Effector memory CD8-positive, alpha-beta T cell (primary cell): ENCODE measurements at regions not wholly inside any gene's neighbourhood (a gene's known extent, or its start where the extent isn't known, plus 50 kb on each side); places are given as distances from the start of the nearest gene placed in this dataset.
"Not testable (repeated sequence)": the region's sequence is repeated elsewhere in the genome, so short reads cannot be mapped to it uniquely, and the experiment has no call there.

Experiments
- ATAC-seq: fragments of 150-1000 bp; cut with Tn5 transposase; replicated peaks from 2 replicates; pipeline ENCODE4 v1.10.0; 2021; ENCODE audit warnings: mild to moderate bottlenecking, moderate library complexity
- DNase-seq, 3 experiments: peaks; one replicate each; pipeline ENCODE4 v3.0.0; 2021
- H3K27ac Mint-ChIP-seq, 2 donors: one replicate each; pipeline ENCODE4 v1.8.0; 2022; ENCODE audit warnings: mild to moderate bottlenecking in 2 of 2, mixed read lengths in 2 of 2, moderate library complexity in 2 of 2
- H3K27me3 Mint-ChIP-seq, 2 donors: one replicate each; pipeline ENCODE4 v1.8.0; 2022; ENCODE audit warnings: mixed read lengths in 2 of 2
- H3K36me3 Mint-ChIP-seq: one replicate; pipeline ENCODE4 v1.8.0; 2022; ENCODE audit warnings: mild to moderate bottlenecking, moderate library complexity, mixed read lengths; ENCODE audit not compliant: insufficient read depth
- H3K4me1 Mint-ChIP-seq, 2 donors: one replicate each; pipeline ENCODE4 v1.8.0; 2022; ENCODE audit warnings: low read depth in 2 of 2, mixed read lengths in 2 of 2
- H3K4me3 Mint-ChIP-seq, 2 donors: one replicate each; pipeline ENCODE4 v1.8.0; 2022; ENCODE audit warnings: mild to moderate bottlenecking in 2 of 2, mixed read lengths in 2 of 2, moderate library complexity in 2 of 2
- H3K9me3 Mint-ChIP-seq, 2 donors: one replicate each; pipeline ENCODE4 v1.8.0; 2022; ENCODE audit warnings: mixed read lengths in 2 of 2

GRCh38 chr5:89697581-89697980 is 712.0 kb downstream of the CETN3 start:
- H3K27ac Mint-ChIP-seq, result no peak overlapping the region
- ATAC-seq, result no peak

GRCh38 chr5:89695371-89695770 is 714.2 kb downstream of the CETN3 start:
- Mint-ChIP-seq H3K27me3 (no peaks in the 10 kb centered on the region), H3K9me3 (peaks cover 9 to 26% of the 10 kb centered on the region in 2 donors), H3K27ac (no peak overlapping the region), H3K36me3 (peaks cover 2% of the 10 kb centered on the region), H3K4me1 (no peaks in the 10 kb centered on the region), H3K4me3 (no peak overlapping the region)
- DNase-seq (no peak), ATAC-seq (no peak)

More at GRCh38 chr5:89697581-89697980, 712.0 kb downstream of the CETN3 start:
- Mint-ChIP-seq H3K4me1 (no peaks in the 10 kb centered on the region), H3K36me3 (no peaks in the 10 kb centered on the region), H3K4me3 (no peak overlapping the region), H3K27me3 (no peaks in the 10 kb centered on the region), H3K9me3 (peaks cover 10 to 26% of the 10 kb centered on the region in 2 donors)
- DNase-seq, result no peak

- no peak for DNase-seq
- no peak for ATAC-seq
- no peaks in the 10 kb centered on the region for H3K4me1 Mint-ChIP-seq
- peaks cover 5 to 14% of the 10 kb centered on the region in 2 donors for H3K9me3 Mint-ChIP-seq
- peaks cover 2% of the 10 kb centered on the region for H3K36me3 Mint-ChIP-seq
- no peaks in the 10 kb centered on the region for H3K27me3 Mint-ChIP-seq
- H3K4me3 Mint-ChIP-seq, result no peak overlapping the region
- H3K27ac Mint-ChIP-seq, result no peak overlapping the region
Measured at GRCh38 chr5:89694026-89694550, 715.5 kb downstream of the CETN3 start.

- DNase-seq (no peak), ATAC-seq (no peak)
- Mint-ChIP-seq H3K27me3 (no peaks in the 10 kb centered on the region), H3K27ac (no peak overlapping the region), H3K36me3 (peaks cover 2% of the 10 kb centered on the region), H3K9me3 (peaks cover 0 to 5% of the 10 kb centered on the region in 2 donors), H3K4me3 (no peak overlapping the region), H3K4me1 (no peaks in the 10 kb centered on the region)
Measured at GRCh38 chr5:89690331-89690730, 719.2 kb downstream of the CETN3 start.

GRCh38 chr5:89686081-89686765 is 723.3 kb downstream of the CETN3 start:
- Mint-ChIP-seq H3K4me1 (no peaks in the 10 kb centered on the region), H3K27me3 (no peaks in the 10 kb centered on the region), H3K36me3 (no peaks in the 10 kb centered on the region), H3K27ac (no peak overlapping the region), H3K4me3 (no peak overlapping the region), H3K9me3 (peaks cover 10 to 12% of the 10 kb centered on the region in 2 donors)
- no peak for ATAC-seq
- DNase-seq, result no peak

- ATAC-seq (no peak), DNase-seq (no peak)
- Mint-ChIP-seq H3K4me1 (no peaks in the 10 kb centered on the region), H3K27ac (no peak overlapping the region), H3K4me3 (no peak overlapping the region), H3K27me3 (no peaks in the 10 kb centered on the region), H3K36me3 (no peaks in the 10 kb centered on the region), H3K9me3 (peaks cover 8 to 14% of the 10 kb centered on the region in 2 donors)
Measured at GRCh38 chr5:89676634-89677033, 732.9 kb downstream of the CETN3 start.

- DNase-seq (no peak), ATAC-seq (no peak)
- no peak overlapping the region for H3K4me3 Mint-ChIP-seq
- no peaks in the 10 kb centered on the region for H3K4me1 Mint-ChIP-seq
- no peaks in the 10 kb centered on the region for H3K27me3 Mint-ChIP-seq
- peaks cover 1 to 2% of the 10 kb centered on the region in 2 donors for H3K9me3 Mint-ChIP-seq
- no peak overlapping the region for H3K27ac Mint-ChIP-seq
- H3K36me3 Mint-ChIP-seq, result no peaks in the 10 kb centered on the region
Measured at GRCh38 chr5:89673019-89673418, 736.5 kb downstream of the CETN3 start.

GRCh38 chr5:89668821-89669220 is 740.7 kb downstream of the CETN3 start:
- Mint-ChIP-seq H3K27me3 (no peaks in the 10 kb centered on the region), H3K4me3 (no peak overlapping the region), H3K36me3 (no peaks in the 10 kb centered on the region), H3K9me3 (no peaks in the 10 kb centered on the region), H3K4me1 (no peaks in the 10 kb centered on the region), H3K27ac (no peak overlapping the region)
- ATAC-seq (no peak), DNase-seq (no peak)

- Mint-ChIP-seq H3K4me1 (no peaks in the 10 kb centered on the region), H3K36me3 (no peaks in the 10 kb centered on the region), H3K9me3 (peaks cover 8 to 12% of the 10 kb centered on the region in 2 donors), H3K27ac (no peak overlapping the region), H3K4me3 (no peak overlapping the region), H3K27me3 (no peaks in the 10 kb centered on the region)
- ATAC-seq (no peak), DNase-seq (no peak)
Measured at GRCh38 chr5:89662499-89662898, 747.1 kb downstream of the CETN3 start.

- DNase-seq, result no peak
- peaks cover 7 to 15% of the 10 kb centered on the region in 2 donors for H3K9me3 Mint-ChIP-seq
- no peaks in the 10 kb centered on the region for H3K27me3 Mint-ChIP-seq
- no peaks in the 10 kb centered on the region for H3K4me1 Mint-ChIP-seq
- no peak for ATAC-seq
- H3K36me3 Mint-ChIP-seq, result no peaks in the 10 kb centered on the region
- H3K27ac Mint-ChIP-seq, result no peak overlapping the region
- H3K4me3 Mint-ChIP-seq, result no peak overlapping the region
Measured at GRCh38 chr5:89638871-89639270, 755.9 kb upstream of the MEF2C start.

GRCh38 chr5:89634176-89634575 is 751.2 kb upstream of the MEF2C start:
- not testable (repeated sequence) for H3K4me1 Mint-ChIP-seq, H3K27ac Mint-ChIP-seq, DNase-seq, ATAC-seq, H3K27me3 Mint-ChIP-seq, H3K4me3 Mint-ChIP-seq, H3K36me3 Mint-ChIP-seq
- peaks cover 10 to 15% of the 10 kb centered on the region in 2 donors for H3K9me3 Mint-ChIP-seq

GRCh38 chr5:89630064-89630463 is 747.1 kb upstream of the MEF2C start:
- not testable (repeated sequence) for H3K4me3 Mint-ChIP-seq, H3K4me1 Mint-ChIP-seq, DNase-seq, H3K36me3 Mint-ChIP-seq, ATAC-seq, H3K27me3 Mint-ChIP-seq, H3K27ac Mint-ChIP-seq
- peaks cover 9 to 11% of the 10 kb centered on the region in 2 donors for H3K9me3 Mint-ChIP-seq

GRCh38 chr5:89628876-89629635 is 746.1 kb upstream of the MEF2C start:
- H3K4me3 Mint-ChIP-seq, result no peak overlapping the region
- peaks cover 0 to 7% of the 10 kb centered on the region in 2 donors for H3K9me3 Mint-ChIP-seq
- no peak overlapping the region for H3K27ac Mint-ChIP-seq
- no peak for DNase-seq
- no peak for ATAC-seq
- no peaks in the 10 kb centered on the region for H3K36me3 Mint-ChIP-seq
- H3K4me1 Mint-ChIP-seq, result no peaks in the 10 kb centered on the region
- no peaks in the 10 kb centered on the region for H3K27me3 Mint-ChIP-seq
